Heart left ventricle (tissue), 16 donors: ENCODE measurements at regions not wholly inside any gene's neighbourhood (a gene's known extent, or its start where the extent isn't known, plus 50 kb on each side); places are given as distances from the start of the nearest gene placed in this dataset.

ENCODE experiments used
- ATAC-seq, 4 donors: fragments of 200-7000 bp; cut with Tn5 transposase; one replicate each; pipeline ENCODE4 v1.9.1; 2020 to 2022; ENCODE audit warnings: moderate library complexity in 4 of 4, mild to moderate bottlenecking in 3 of 4, moderate number of reproducible peaks in 1 of 4
- DNase-seq, 5 donors: peaks; one replicate each; pipeline ENCODE4 v3.0.0-alpha.2; 2020
- H3K27ac ChIP-seq, 12 donors: fragments of 200-600 bp; sonication (generic) in 4 of 12; one replicate each; pipeline versions ENCODE4 v1.5.0 to v1.8.0; 2016 to 2022; ENCODE audit warnings: mild to moderate bottlenecking in 2 of 12
- H3K27me3 ChIP-seq, 9 donors: fragments of 200-600 bp; sonication (generic) in 2 of 9; one replicate each; pipeline versions ENCODE4 v1.5.1 to v1.8.0; 2016 to 2022; ENCODE audit warnings: mild to moderate bottlenecking in 3 of 9
- H3K36me3 ChIP-seq, 9 donors: fragments of 200-600 bp; sonication (generic) in 2 of 9; one replicate each; pipeline versions ENCODE4 v1.5.0 to v1.8.0; 2018 to 2022; ENCODE audit warnings: mild to moderate bottlenecking in 2 of 9
- H3K4me1 ChIP-seq, 12 donors: fragments of 200-600 bp; sonication (generic) in 4 of 12; one replicate each; pipeline versions ENCODE4 v1.5.0 to v1.8.0; 2016 to 2022; ENCODE audit warnings: mild to moderate bottlenecking in 3 of 12
- H3K4me3 ChIP-seq, 12 donors: fragments of 200-600 bp; sonication (generic) in 4 of 12; one replicate each; pipeline versions ENCODE4 v1.5.0 to v1.8.0; 2017 to 2022; ENCODE audit warnings: mild to moderate bottlenecking in 9 of 12, moderate library complexity in 4 of 12
- H3K9me3 ChIP-seq, 12 donors: fragments of 200-600 bp; sonication (generic) in 4 of 12; one replicate each; pipeline versions ENCODE4 v1.5.0 to v1.8.0; 2016 to 2022; ENCODE audit warnings: mild to moderate bottlenecking in 1 of 12
- POLR2A ChIP-seq, 2 donors: fragments of 450-650 bp; IDR thresholded peaks; one replicate each; pipeline ENCODE4 v1.6.1; 2017; ENCODE audit warnings: antibody characterized with exemption in 2 of 2, mild to moderate bottlenecking in 2 of 2, moderate library complexity in 2 of 2
- WGBS, 4 donors: extraction: QIAGEN DNeasy Blood & Tissue Kit in 2 of 4; methylation state at CpG; one replicate each; pipeline versions ENCODE4 v1.1.5 to v1.1.7; 2013 to 2018; 5-methylcytosine and 5-hydroxymethylcytosine counted together
- intact Hi-C, 10 donors: fragments of 100-400 bp; cut with DNase I; formaldehyde crosslinking; loops; one replicate each; pipeline versions ENCODE4 v1.11.1 to v1.14.2; 2022
- TF ChIP-seq, protein P1 (sequence below), 12 donors: fragments of 200-600 bp; sonication (generic) in 4 of 12; IDR thresholded peaks; one replicate each; pipeline versions ENCODE4 v1.5.0 to v1.8.0; 2018 to 2022; ENCODE audit warnings: antibody characterized with exemption in 12 of 12, mild to moderate bottlenecking in 5 of 12
- donor health status: ischemic (EF 13 %, LVEDD 7.1; RV severe dilation, severe dysfunction).
- donor health status: healthy with polysubstance abuse.
- donor health status: DM: no; HTN: yes; CAD: no.
- donor health status: DM: no; HTN: no; CAD: no.
- donor health status: ischemic (EF 25% LVEDD 6.9; RV normal size, moderate dysfunction).
- donor health status: ischemic (EF 25% LVEDD 5.7; RV mildly dilated, moderate dysfunction).
- donor health status: healthy.
- donor health status: DM: yes; HTN: yes; CAD: no.
- donor health status: ischemic (EF 35%, LVEDD 5.7; RV mildly dilated, moderate dysfunction).
- donor health status: nonischemic (EF 11% LVEDD 7.7; RV severe dilation, severe dysfunction).
- donor health status: DM: yes; HTN: yes; CAD: no.
- donor health status: PGD.
- donor health status: ischemic (EF 29% LVEDD 5.4; RV normal size, mild dysfunction).
- donor health status: nonischemic (EF 23%, LVEDD 6.1; RV moderate dilation, normal function).

DNA sequence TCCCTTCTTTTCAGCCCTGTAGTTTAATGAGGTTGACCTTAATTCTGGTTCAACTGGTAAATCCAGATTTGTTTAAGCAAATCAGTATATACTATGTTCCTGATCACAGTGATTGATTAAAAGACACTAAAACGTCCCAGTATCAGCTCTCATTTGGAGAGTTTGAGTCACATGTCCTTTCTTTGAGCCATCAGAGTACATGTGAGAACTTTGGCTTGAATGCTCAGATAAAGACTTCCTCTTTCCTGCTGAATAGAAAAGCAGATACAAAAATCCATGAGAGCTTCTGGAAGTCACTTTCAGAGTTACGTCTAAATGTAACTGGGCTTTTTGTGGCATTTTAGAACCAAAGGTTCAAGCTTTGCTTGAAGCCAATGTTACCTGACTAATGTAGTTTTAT is 341.8 kb upstream of the SATB1 start:
- Histone ChIP-seq H3K27me3 (no peaks in the 10 kb centered on the region), H3K36me3 (no peaks in the 10 kb centered on the region), H3K4me1 (no peaks in the 10 kb centered on the region), H3K27ac (no peak overlapping the region), H3K4me3 (no peak overlapping the region), H3K9me3 (no peaks in the 10 kb centered on the region)
- ATAC-seq (no peak), DNase-seq (no peak)
- no peak for TF ChIP-seq POLR2A (IDR thresholded peaks at IDR 0.05)
- TF ChIP-seq, protein P1, sequence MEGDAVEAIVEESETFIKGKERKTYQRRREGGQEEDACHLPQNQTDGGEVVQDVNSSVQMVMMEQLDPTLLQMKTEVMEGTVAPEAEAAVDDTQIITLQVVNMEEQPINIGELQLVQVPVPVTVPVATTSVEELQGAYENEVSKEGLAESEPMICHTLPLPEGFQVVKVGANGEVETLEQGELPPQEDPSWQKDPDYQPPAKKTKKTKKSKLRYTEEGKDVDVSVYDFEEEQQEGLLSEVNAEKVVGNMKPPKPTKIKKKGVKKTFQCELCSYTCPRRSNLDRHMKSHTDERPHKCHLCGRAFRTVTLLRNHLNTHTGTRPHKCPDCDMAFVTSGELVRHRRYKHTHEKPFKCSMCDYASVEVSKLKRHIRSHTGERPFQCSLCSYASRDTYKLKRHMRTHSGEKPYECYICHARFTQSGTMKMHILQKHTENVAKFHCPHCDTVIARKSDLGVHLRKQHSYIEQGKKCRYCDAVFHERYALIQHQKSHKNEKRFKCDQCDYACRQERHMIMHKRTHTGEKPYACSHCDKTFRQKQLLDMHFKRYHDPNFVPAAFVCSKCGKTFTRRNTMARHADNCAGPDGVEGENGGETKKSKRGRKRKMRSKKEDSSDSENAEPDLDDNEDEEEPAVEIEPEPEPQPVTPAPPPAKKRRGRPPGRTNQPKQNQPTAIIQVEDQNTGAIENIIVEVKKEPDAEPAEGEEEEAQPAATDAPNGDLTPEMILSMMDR (IDR thresholded peaks at IDR 0.05): no peak
- intact Hi-C loops: loop anchor here in 1 of 10 donors (10.0 kb wide), 1 partner anchor 202 kb away; no protein-coding TSS in a partner anchor
- WGBS, 4 donors: 23 to 44% (median 37%) methylated on average over 2 of the region's 2 CpGs

DNA sequence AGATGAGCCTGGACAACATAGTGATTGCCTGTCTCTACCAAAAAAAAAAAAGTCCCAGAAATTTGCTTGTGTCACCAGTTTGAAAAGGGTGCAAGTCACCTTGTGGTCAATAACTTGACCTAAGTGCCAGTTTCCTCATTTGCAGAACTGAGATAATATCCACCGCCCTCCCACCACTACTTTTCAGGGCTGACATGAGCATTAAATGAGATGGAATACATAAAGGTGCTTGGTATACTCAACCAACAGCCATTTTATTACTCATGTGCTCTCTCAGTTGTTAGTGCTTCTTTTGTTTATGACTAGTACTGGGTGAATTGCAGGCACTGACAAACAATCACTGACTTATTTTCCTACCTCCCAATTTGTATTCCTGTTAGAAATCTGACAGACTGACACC is 340.5 kb upstream of the SATB1 start:
- no peaks in the 10 kb centered on the region for H3K4me1 ChIP-seq
- no peak for DNase-seq
- 79 to 91% (median 87%) methylated on average over 1 of the region's 1 CpG for WGBS, 4 donors
- no peak overlapping the region for H3K27ac ChIP-seq
- H3K9me3 ChIP-seq: no peaks in the 10 kb centered on the region
- intact Hi-C loops: loop anchor here in 1 of 10 donors (10.0 kb wide), 1 partner anchor 201 kb away; no protein-coding TSS in a partner anchor
- H3K36me3 ChIP-seq: no peaks in the 10 kb centered on the region
- no peak overlapping the region for H3K4me3 ChIP-seq
- TF ChIP-seq POLR2A (IDR thresholded peaks at IDR 0.05): no peak
- TF ChIP-seq, protein P1 (IDR thresholded peaks at IDR 0.05): no peak
- no peak for ATAC-seq
- H3K27me3 ChIP-seq: no peaks in the 10 kb centered on the region

DNA sequence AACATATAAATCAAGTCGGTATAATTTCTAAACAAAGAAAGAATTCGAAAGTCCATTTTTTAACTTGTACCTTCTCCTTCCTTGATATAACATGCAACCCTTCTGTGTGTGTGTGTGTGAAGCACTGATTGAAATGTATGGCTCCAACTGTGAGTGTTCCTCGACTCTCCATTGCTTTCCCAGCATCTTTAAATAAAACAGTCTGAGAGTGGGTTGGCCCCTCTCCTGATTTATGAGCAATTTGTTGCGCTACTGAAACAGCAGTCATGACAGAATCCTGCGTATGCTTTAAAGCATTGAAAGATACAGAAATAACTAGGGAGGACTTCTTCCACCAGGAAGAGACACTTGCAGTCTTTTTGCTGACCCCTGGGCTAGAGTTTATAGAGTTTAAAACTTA is 340.0 kb upstream of the SATB1 start:
- Histone ChIP-seq H3K36me3 (no peaks in the 10 kb centered on the region), H3K27me3 (no peaks in the 10 kb centered on the region), H3K4me1 (no peaks in the 10 kb centered on the region), H3K27ac (no peak overlapping the region), H3K9me3 (no peaks in the 10 kb centered on the region), H3K4me3 (no peak overlapping the region)
- no peak for DNase-seq
- 83 to 87% (median 86%) methylated on average over 5 of the region's 5 CpGs for WGBS, 4 donors
- intact Hi-C loops: loop anchor here in 1 of 10 donors (10.0 kb wide), 1 partner anchor 200 kb away; no protein-coding TSS in a partner anchor
- TF ChIP-seq, protein P1 (IDR thresholded peaks at IDR 0.05): no peak
- no peak for TF ChIP-seq POLR2A (IDR thresholded peaks at IDR 0.05)
- no peak for ATAC-seq

DNA sequence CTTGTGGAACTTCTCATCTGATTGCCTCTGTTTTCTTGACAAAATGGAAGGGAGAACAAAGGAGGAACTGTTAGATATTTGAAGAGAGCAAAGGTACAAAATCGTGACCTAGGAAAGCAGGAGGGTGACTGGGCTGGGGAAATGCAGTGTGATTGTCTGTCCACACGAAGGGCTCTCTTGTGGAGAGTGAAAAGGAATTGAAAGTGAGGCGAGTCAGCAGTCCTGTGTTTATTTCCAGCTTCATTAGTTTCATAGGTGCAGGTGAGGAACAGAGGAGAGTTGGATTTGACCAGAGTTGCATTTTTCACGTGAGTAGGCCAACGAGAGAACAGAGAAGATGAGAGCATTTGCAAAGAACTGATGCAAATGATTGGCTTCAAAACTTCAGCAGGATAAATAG is 336.4 kb upstream of the SATB1 start:
- Histone ChIP-seq H3K27me3 (no peaks in the 10 kb centered on the region), H3K9me3 (no peaks in the 10 kb centered on the region), H3K4me1 (no peaks in the 10 kb centered on the region), H3K27ac (no peak overlapping the region), H3K4me3 (no peak overlapping the region), H3K36me3 (no peaks in the 10 kb centered on the region)
- 46 to 67% (median 54%) methylated on average over 5 of the region's 5 CpGs for WGBS, 4 donors
- no peak for ATAC-seq
- intact Hi-C loops: loop anchor here in 1 of 10 donors (10.0 kb wide), 1 partner anchor 197 kb away; no protein-coding TSS in a partner anchor
- TF ChIP-seq POLR2A (IDR thresholded peaks at IDR 0.05): no peak
- TF ChIP-seq, protein P1 (IDR thresholded peaks at IDR 0.05): no peak
- no peak for DNase-seq
